ENCODE measurements at regions not wholly inside any gene's neighbourhood (a gene's known extent, or its start where the extent isn't known, plus 50 kb on each side); places are given as distances from the start of the nearest gene placed in this dataset.

- TF ChIP-seq, protein P1, sequence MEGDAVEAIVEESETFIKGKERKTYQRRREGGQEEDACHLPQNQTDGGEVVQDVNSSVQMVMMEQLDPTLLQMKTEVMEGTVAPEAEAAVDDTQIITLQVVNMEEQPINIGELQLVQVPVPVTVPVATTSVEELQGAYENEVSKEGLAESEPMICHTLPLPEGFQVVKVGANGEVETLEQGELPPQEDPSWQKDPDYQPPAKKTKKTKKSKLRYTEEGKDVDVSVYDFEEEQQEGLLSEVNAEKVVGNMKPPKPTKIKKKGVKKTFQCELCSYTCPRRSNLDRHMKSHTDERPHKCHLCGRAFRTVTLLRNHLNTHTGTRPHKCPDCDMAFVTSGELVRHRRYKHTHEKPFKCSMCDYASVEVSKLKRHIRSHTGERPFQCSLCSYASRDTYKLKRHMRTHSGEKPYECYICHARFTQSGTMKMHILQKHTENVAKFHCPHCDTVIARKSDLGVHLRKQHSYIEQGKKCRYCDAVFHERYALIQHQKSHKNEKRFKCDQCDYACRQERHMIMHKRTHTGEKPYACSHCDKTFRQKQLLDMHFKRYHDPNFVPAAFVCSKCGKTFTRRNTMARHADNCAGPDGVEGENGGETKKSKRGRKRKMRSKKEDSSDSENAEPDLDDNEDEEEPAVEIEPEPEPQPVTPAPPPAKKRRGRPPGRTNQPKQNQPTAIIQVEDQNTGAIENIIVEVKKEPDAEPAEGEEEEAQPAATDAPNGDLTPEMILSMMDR (IDR thresholded peaks at IDR 0.05) = no peak
- ATAC-seq (no peak), DNase-seq (no peak)
- H3K4me1 ChIP-seq (ENCODE audit: low read depth) = no peaks in the 10 kb centered on the region
- intact Hi-C loops (cut with DNase I, micrococcal nuclease) = no loop called here
- no peak overlapping the region for H3K4me3 ChIP-seq
- H3K9me3 ChIP-seq = no peaks in the 10 kb centered on the region
- H3K36me3 ChIP-seq (ENCODE audit: low read depth) = no peaks in the 10 kb centered on the region
Observed at GRCh38 chr1:203401199-203401877, 50.4 kb upstream of the FMOD start.

DNA sequence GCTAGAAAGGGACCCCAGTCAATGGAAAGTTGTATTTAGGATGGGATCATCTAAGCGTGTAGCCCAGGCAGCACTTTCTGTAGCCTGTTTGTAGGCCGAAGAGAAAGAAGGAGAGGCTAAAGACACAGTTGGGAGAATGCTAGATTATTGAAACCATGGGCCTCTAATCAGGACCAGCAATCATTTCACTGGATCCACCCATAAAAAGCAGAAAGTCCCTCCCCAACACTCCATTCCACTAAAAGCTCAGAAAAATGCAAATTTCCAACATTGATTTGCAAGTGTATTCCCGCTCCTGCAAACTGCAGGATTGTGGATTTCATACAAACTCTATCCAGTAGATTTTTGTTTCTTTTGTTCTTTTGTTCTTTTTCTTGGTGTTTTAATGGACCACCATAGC lies 51.2 kb upstream of the FMOD start:
- H3K36me3 ChIP-seq (ENCODE audit: low read depth) = no peaks in the 10 kb centered on the region
- intact Hi-C loops (cut with DNase I, micrococcal nuclease) = no loop called here
- H3K4me1 ChIP-seq (ENCODE audit: low read depth) = peaks cover 7% of the 10 kb centered on the region
- H3K4me3 ChIP-seq = no peak overlapping the region
- ATAC-seq = no peak
- TF ChIP-seq, protein P1 (IDR thresholded peaks at IDR 0.05) = no peak
- no peak for DNase-seq
- no peaks in the 10 kb centered on the region for H3K9me3 ChIP-seq

DNA sequence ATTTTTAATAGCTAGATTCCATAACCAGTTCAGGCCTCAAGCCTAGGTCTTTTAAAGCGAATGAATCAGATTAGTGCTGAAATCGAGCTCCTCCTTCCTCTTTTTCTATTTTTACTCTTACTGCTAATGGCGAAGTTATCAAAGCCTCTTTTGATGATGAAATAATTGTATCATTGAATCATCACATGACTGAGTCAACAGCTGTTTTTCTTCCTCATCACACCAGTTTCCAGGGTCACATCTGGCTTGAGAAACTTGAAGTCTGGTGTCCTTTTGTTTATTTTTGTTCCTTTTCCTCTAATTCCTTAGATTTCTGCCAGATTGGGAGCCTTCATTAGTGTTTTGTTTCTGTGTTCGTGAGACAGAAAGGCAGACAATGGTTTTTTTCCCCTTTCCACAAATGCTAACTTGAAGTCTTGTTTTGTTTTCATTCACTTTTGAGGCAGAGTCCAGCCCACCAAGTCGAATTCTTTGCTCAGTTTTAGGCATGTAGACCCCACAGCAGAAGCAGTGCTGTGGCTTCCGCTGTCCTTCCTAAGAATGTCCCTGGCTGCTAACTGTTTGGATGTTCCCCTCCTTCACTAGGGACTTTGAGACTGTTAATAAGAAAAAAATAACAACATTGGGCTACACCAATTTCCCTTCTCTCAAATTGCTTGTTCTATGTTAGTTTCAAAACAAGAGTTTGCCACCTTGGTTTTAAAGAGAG lies 51.9 kb upstream of the FMOD start:
- H3K4me1 ChIP-seq (ENCODE audit: low read depth) = peaks cover 14% of the 10 kb centered on the region
- intact Hi-C loops (cut with DNase I, micrococcal nuclease) = no loop called here
- H3K4me3 ChIP-seq = no peak overlapping the region
- DNase-seq (no peak), ATAC-seq (no peak)
- TF ChIP-seq, protein P1 (IDR thresholded peaks at IDR 0.05) = no peak
- H3K9me3 ChIP-seq = no peaks in the 10 kb centered on the region
- no peaks in the 10 kb centered on the region for H3K36me3 ChIP-seq (ENCODE audit: low read depth)

- DNase-seq (no peak), ATAC-seq (no peak)
- no peak overlapping the region for H3K4me3 ChIP-seq
- no peaks in the 10 kb centered on the region for H3K9me3 ChIP-seq
- no peaks in the 10 kb centered on the region for H3K36me3 ChIP-seq (ENCODE audit: low read depth)
- intact Hi-C loops (cut with DNase I, micrococcal nuclease) = no loop called here
- peaks cover 22% of the 10 kb centered on the region for H3K4me1 ChIP-seq (ENCODE audit: low read depth)
- TF ChIP-seq, protein P1 (IDR thresholded peaks at IDR 0.05) = no peak
Observed at GRCh38 chr1:203403586-203403985, 52.7 kb upstream of the FMOD start.

- peaks cover 28% of the 10 kb centered on the region for H3K4me1 ChIP-seq (ENCODE audit: low read depth)
- intact Hi-C loops (cut with DNase I, micrococcal nuclease) = no loop called here
- no peak for ATAC-seq
Observed at GRCh38 chr1:203404546-203404945, 53.6 kb upstream of the FMOD start.

More at GRCh38 chr1:203404546-203404945, 53.6 kb upstream of the FMOD start:
- H3K36me3 ChIP-seq (ENCODE audit: low read depth) = no peaks in the 10 kb centered on the region
- TF ChIP-seq, protein P1 (IDR thresholded peaks at IDR 0.05) = no peak
- H3K4me3 ChIP-seq = no peak overlapping the region
- no peaks in the 10 kb centered on the region for H3K9me3 ChIP-seq
- no peak for DNase-seq
